Bronchial epithelial cell (primary cell): ENCODE measurements at regions not wholly inside any gene's neighbourhood (a gene's known extent, or its start where the extent isn't known, plus 50 kb on each side); places are given as distances from the start of the nearest gene placed in this dataset.
"Not testable (repeated sequence)": the region's sequence is repeated elsewhere in the genome, so short reads cannot be mapped to it uniquely, and the experiment has no call there.

Experiments
- DNase-seq: peaks from one replicate; pipeline ENCODE4 v3.0.0-alpha.2; 2010; ENCODE audit warnings: low read depth
- FAIRE-seq: peaks from 2 replicates; lab custom pipeline; 2011; peaks lifted over from hg19 to GRCh38; lab: Jason Lieb, UNC
- H3K27me3 ChIP-seq: 2 replicates; pipeline ENCODE4 v1.5.1; 2011; ENCODE audit warnings: low read length; ENCODE audit not compliant: control insufficient read depth, insufficient read depth
- H3K36me3 ChIP-seq: 2 replicates; pipeline ENCODE4 v1.5.1; 2011; ENCODE audit warnings: low read length; ENCODE audit not compliant: control insufficient read depth, insufficient read depth
- H3K4me3 ChIP-seq: 2 replicates; pipeline ENCODE4 v1.5.1; 2011; ENCODE audit warnings: mild to moderate bottlenecking, low read depth, low read length, control low read depth
- CTCF ChIP-seq: IDR thresholded peaks from 2 replicates; pipeline ENCODE4 v1.5.1; 2011; ENCODE audit warnings: mild to moderate bottlenecking, moderate library complexity, low read length, control low read depth, inconsistent platforms; ENCODE audit not compliant: insufficient read depth, severe bottlenecking

GRCh38 chr1:197985351-197985750 lies 68.2 kb downstream of the LHX9 start:
- H3K27me3 ChIP-seq = no peaks in the 10 kb centered on the region
- FAIRE-seq = no peak
- TF ChIP-seq CTCF = no peak
- no peaks in the 10 kb centered on the region for H3K36me3 ChIP-seq
- no peak overlapping the region for H3K4me3 ChIP-seq
- DNase-seq = peak; percentile 8

GRCh38 chr1:197986817-197987216 lies 69.6 kb downstream of the LHX9 start:
- TF ChIP-seq CTCF = no peak
- Histone ChIP-seq H3K27me3 (no peaks in the 10 kb centered on the region), H3K4me3 (no peak overlapping the region), H3K36me3 (no peaks in the 10 kb centered on the region)
- no peak for DNase-seq
- no peak for FAIRE-seq

GRCh38 chr1:197987294-197987693 lies 70.1 kb downstream of the LHX9 start:
- no peak overlapping the region for H3K4me3 ChIP-seq
- TF ChIP-seq CTCF = no peak
- FAIRE-seq (no peak), DNase-seq (no peak)
- no peaks in the 10 kb centered on the region for H3K27me3 ChIP-seq
- H3K36me3 ChIP-seq = no peaks in the 10 kb centered on the region

- not testable (repeated sequence) for H3K36me3 ChIP-seq, FAIRE-seq, H3K27me3 ChIP-seq, DNase-seq, H3K4me3 ChIP-seq
Observed at GRCh38 chr1:197988581-197988980, 71.4 kb downstream of the LHX9 start.

- FAIRE-seq = no peak
- H3K4me3 ChIP-seq = no peak overlapping the region
- no peaks in the 10 kb centered on the region for H3K27me3 ChIP-seq
- no peak for TF ChIP-seq CTCF
- H3K36me3 ChIP-seq = no peaks in the 10 kb centered on the region
- DNase-seq = no peak
Observed at GRCh38 chr1:197989058-197989457, 71.9 kb downstream of the LHX9 start.

GRCh38 chr1:197991594-197991993 lies 74.4 kb downstream of the LHX9 start:
- FAIRE-seq = no peak
- no peak for DNase-seq
- H3K27me3 ChIP-seq = no peaks in the 10 kb centered on the region
- TF ChIP-seq CTCF = no peak
- no peaks in the 10 kb centered on the region for H3K36me3 ChIP-seq
- H3K4me3 ChIP-seq = no peak overlapping the region
